Right atrium auricular region (tissue), 2 donors: ENCODE measurements at regions not wholly inside any gene's neighbourhood (a gene's known extent, or its start where the extent isn't known, plus 50 kb on each side); places are given as distances from the start of the nearest gene placed in this dataset.

Experiments
- DNase-seq: peaks from one replicate; pipeline ENCODE4 v3.0.0-alpha.2; 2019; ENCODE audit warnings: low spot score
- H3K27ac ChIP-seq, 2 donors: fragments of 200-600 bp; sonication (generic); 1 replicate in 1 of 2; 2 replicates in 1 of 2; pipeline ENCODE4 v1.5.1; 2016 to 2019
- H3K27me3 ChIP-seq, 2 donors: fragments of 200-600 bp; sonication (generic); one replicate each; pipeline versions ENCODE4 v1.5.1 to v1.6.0; 2017 to 2019
- H3K36me3 ChIP-seq: fragments of 200-600 bp; sonication (generic); one replicate; pipeline ENCODE4 v1.5.1; 2016
- H3K4me1 ChIP-seq, 2 donors: fragments of 200-600 bp; sonication (generic); one replicate each; pipeline versions ENCODE4 v1.5.1 to v1.6.0; 2017 to 2019
- H3K4me3 ChIP-seq, 2 donors: fragments of 200-600 bp; sonication (generic); 1 replicate in 1 of 2; 2 replicates in 1 of 2; pipeline ENCODE4 v1.5.1; 2017 to 2019; ENCODE audit warnings: mild to moderate bottlenecking in 1 of 2, moderate library complexity in 1 of 2
- H3K9me3 ChIP-seq, 2 donors: fragments of 200-600 bp; sonication (generic); one replicate each; pipeline ENCODE4 v1.5.1; 2019
- TF ChIP-seq, protein P1 (sequence below), 2 donors: fragments of 200-600 bp; sonication (generic); IDR thresholded peaks; one replicate each; pipeline ENCODE4 v1.5.1; 2019; ENCODE audit warnings: antibody characterized with exemption in 2 of 2

DNA sequence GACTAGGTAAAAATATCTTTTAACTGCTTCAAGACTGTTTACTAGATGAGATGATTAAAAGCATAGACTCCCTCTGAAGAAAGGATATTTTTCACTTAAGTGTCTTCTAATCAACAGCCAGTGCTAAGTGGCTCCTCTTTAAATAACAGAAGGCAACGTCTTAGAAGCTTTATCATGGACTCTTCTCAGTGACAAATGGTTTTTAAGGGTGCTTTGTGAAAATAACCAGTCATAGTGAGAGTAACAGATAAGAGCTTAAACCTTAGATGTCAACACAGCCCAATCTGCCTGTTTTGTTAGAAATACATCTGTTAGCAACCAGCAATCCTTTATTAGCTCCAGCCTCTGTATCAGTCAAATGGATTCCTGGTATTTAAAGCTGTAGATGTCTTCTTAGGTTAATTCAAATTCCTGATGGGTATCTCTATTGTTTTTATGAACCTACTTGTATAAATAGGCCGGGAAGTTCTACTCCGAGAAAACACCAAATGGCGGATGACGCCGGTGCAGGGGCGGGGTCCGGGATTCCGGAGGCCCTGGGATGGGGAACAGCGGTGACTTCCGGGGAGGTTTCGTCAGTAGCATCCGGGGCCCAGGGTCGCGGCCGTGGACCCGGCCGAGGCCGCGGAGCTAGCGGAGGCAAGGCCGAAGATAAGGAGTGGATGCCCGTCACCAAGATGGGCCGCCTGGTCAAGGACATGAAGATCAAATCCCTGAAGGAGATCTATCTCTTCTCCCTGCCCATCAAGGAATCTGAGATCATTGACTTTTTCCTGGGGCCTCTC, 285.4 kb downstream of the GPR37 start:
- H3K4me1 ChIP-seq = no peaks in the 10 kb centered on the region
- no peaks in the 10 kb centered on the region for H3K36me3 ChIP-seq
- H3K27ac ChIP-seq = no peak overlapping the region
- TF ChIP-seq, protein P1, sequence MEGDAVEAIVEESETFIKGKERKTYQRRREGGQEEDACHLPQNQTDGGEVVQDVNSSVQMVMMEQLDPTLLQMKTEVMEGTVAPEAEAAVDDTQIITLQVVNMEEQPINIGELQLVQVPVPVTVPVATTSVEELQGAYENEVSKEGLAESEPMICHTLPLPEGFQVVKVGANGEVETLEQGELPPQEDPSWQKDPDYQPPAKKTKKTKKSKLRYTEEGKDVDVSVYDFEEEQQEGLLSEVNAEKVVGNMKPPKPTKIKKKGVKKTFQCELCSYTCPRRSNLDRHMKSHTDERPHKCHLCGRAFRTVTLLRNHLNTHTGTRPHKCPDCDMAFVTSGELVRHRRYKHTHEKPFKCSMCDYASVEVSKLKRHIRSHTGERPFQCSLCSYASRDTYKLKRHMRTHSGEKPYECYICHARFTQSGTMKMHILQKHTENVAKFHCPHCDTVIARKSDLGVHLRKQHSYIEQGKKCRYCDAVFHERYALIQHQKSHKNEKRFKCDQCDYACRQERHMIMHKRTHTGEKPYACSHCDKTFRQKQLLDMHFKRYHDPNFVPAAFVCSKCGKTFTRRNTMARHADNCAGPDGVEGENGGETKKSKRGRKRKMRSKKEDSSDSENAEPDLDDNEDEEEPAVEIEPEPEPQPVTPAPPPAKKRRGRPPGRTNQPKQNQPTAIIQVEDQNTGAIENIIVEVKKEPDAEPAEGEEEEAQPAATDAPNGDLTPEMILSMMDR (IDR thresholded peaks at IDR 0.05) = no peak
- no peaks in the 10 kb centered on the region for H3K9me3 ChIP-seq
- no peak for DNase-seq
- no peaks in the 10 kb centered on the region for H3K27me3 ChIP-seq
- no peak overlapping the region for H3K4me3 ChIP-seq

DNA sequence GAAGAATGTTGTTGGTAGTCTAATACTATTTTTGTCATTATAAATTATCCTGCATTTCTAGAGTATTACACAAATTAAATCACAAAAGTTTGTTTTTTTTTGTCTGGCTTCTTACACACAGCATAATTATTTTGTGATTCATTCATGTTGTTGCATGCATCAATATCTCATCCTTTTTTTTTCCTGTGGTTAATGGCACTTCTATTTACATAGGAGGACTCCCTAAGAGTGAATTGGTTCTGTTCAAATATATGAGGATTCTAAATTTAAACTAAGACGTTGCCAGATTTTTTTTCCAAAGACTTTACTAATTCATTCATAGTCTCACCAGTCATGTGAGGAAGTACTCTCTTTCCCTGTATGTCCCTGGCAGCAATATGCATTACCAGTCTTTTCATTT, 303.3 kb downstream of the GPR37 start:
- Histone ChIP-seq H3K27me3 (no peaks in the 10 kb centered on the region), H3K4me3 (no peak overlapping the region), H3K36me3 (no peaks in the 10 kb centered on the region), H3K9me3 (no peaks in the 10 kb centered on the region), H3K4me1 (no peaks in the 10 kb centered on the region), H3K27ac (no peak overlapping the region)
- TF ChIP-seq, protein P1 (IDR thresholded peaks at IDR 0.05) = no peak
- DNase-seq = no peak

DNA sequence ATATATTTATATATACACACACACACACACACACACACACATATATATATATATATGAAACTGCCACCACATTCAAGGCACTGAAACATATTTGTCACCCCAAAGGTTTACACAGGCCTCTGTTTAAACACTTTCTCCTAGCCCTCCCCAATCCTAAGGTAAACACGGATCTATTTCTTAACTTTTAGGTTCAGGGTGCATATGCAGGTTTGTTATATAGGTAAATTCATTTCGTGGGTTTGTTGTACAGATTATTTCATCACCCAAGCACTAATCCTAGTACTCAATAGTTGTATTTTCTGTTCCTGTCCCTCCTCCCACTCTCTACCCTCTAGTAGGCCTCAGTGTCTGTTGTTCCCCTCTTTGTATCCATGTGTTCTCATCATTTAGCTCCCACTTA, 305.0 kb downstream of the GPR37 start:
- Histone ChIP-seq H3K9me3 (no peaks in the 10 kb centered on the region), H3K4me1 (no peaks in the 10 kb centered on the region), H3K27ac (no peak overlapping the region), H3K4me3 (no peak overlapping the region), H3K36me3 (no peaks in the 10 kb centered on the region), H3K27me3 (no peaks in the 10 kb centered on the region)
- TF ChIP-seq, protein P1 (IDR thresholded peaks at IDR 0.05) = no peak
- DNase-seq = no peak

DNA sequence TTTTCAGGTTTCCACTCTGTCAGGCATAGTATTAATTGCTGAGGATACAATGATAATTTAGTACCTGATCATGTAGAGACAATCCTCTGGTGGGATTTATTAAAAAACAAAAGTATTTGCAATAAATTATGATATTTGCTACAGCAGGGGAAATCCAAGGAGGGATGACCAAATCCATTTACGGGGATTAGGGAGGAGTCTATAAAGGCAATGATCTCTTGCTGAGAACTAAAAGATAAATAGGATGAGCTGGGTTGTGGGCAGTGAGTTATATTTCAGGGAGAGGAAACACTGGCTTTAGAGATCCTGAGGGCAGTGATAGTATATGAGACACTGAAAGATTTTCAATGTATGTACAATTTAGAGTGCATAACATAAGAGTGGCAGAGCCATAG, 305.5 kb downstream of the GPR37 start:
- Histone ChIP-seq H3K36me3 (no peaks in the 10 kb centered on the region), H3K4me3 (no peak overlapping the region), H3K9me3 (no peaks in the 10 kb centered on the region), H3K27ac (no peak overlapping the region), H3K4me1 (no peaks in the 10 kb centered on the region), H3K27me3 (no peaks in the 10 kb centered on the region)
- DNase-seq = no peak
- TF ChIP-seq, protein P1 (IDR thresholded peaks at IDR 0.05) = no peak

DNA sequence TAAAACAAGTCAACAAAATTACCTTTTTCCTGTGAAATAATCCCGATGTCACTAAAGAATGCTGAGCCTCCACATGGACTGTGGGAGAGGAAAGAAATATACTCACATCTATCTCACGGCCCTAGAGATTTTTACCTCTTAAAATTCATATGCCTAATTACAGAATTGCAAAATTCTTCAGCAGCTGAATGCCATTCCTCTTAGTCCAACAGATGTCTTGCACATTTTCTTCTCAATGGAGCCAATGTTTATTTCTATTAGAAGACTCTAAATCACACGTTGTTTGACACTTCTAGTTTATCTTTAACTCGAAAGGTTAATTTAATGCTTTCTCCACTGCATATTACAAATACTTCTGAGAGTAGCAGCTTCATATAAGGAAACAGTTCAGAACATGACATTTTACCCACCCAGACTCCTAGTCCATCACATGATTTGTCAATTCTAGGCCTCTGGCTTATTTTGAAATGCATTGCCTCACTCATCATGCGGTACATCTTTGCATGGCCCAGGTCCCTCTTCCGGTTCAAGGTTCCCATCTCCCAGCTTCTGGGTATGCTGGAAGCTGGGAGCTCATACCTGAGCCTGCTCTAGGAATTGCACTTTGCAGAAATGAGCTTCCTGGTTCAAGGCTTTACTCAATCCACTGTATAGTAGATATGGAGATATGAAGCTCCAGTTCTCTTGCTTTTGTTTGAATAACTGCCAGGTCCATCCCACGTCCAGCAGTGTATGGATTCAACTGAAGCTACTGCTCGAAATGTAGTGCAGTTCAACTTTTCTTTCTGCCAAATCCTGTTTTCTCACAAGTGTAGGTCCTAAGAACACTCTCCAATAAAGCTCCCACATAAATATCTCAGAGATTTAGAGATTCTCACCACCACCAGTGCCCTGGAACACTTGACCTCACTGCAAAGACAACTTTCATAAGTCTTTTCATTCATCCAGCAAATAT, 306.2 kb downstream of the GPR37 start:
- TF ChIP-seq, protein P1 (IDR thresholded peaks at IDR 0.05) = no peak
- H3K4me1 ChIP-seq = no peaks in the 10 kb centered on the region
- no peak overlapping the region for H3K27ac ChIP-seq
- H3K4me3 ChIP-seq = no peak overlapping the region
- no peaks in the 10 kb centered on the region for H3K36me3 ChIP-seq
- no peak for DNase-seq
- H3K9me3 ChIP-seq = no peaks in the 10 kb centered on the region
- H3K27me3 ChIP-seq = no peaks in the 10 kb centered on the region
